ENCODE measurements at regions not wholly inside any gene's neighbourhood (a gene's known extent, or its start where the extent isn't known, plus 50 kb on each side); places are given as distances from the start of the nearest gene placed in this dataset.
"Not testable (repeated sequence)": the region's sequence is repeated elsewhere in the genome, so short reads cannot be mapped to it uniquely, and the experiment has no call there.

DNA sequence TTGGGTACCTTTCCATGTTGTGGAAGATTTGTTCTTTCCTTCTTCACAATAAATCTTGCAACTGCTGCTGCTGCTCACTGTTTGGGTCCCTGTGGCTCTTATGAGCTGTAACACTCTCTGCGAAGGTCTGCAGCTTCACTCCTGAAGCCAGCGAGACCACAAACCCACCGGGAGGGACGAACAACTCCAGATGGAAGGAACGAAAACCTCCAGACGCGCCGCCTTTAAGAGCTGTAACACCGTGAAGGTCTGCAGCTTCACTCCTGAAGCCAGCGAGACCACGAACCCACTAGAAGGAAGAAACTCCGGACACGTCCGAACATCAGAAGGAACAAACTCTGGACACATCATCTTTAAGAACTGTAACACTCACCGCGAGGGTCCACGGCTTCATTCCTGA is 1002.8 kb downstream of the GATA3 start:
- BruUV-seq (replicated peaks); H3K14ac ChIP-seq (replicated peaks; ENCODE audit: low read depth, low read length); H3K18ac ChIP-seq (ENCODE audit: low read depth, low read length); H4K5ac ChIP-seq (ENCODE audit: low read depth, low read length); H2BK15ac ChIP-seq (ENCODE audit: low read depth, low read length); H2AK5ac ChIP-seq (ENCODE audit: low read depth, low read length); H2BK5ac ChIP-seq (ENCODE audit: low read depth, low read length, poor library complexity, severe bottlenecking); H3K9me3 ChIP-seq (ENCODE audit: control insufficient read depth, insufficient read depth, low read length); H3K23ac ChIP-seq (ENCODE audit: low read depth, low read length); H4K8ac ChIP-seq (ENCODE audit: low read depth in 2 of 2, low read length in 2 of 2); H3K9me1 ChIP-seq (ENCODE audit: insufficient read depth, low read length); H3K9ac ChIP-seq (ENCODE audit: low read depth, low read length); H3K79me1 ChIP-seq (ENCODE audit: low read depth in 1 of 2, low read length in 2 of 2); POLR2A ChIA-PET (ENCODE audit: unreplicated experiment); H4K20me1 ChIP-seq (ENCODE audit: insufficient read depth, low read length); dilution Hi-C loops (cut with HindIII; ENCODE audit: low sequenced_read_pairs, unreplicated experiment); H3K27ac ChIP-seq (ENCODE audit: insufficient read depth, low read length); H3K4ac ChIP-seq (ENCODE audit: low read depth, low read length); H2AFZ ChIP-seq (replicated peaks; ENCODE audit: low read length, poor library complexity); H2BK20ac ChIP-seq (ENCODE audit: low read depth, low read length); H3K56ac ChIP-seq (ENCODE audit: extremely low read depth, insufficient read depth, low read length); intact Hi-C loops (cut with micrococcal nuclease); H3K36me3 ChIP-seq (ENCODE audit: control insufficient read depth, insufficient read depth, low read length); H3K4me3 ChIP-seq (ENCODE audit: insufficient read depth, low read depth, low read length); DNase-seq; H3K4me2 ChIP-seq (ENCODE audit: low read depth, low read length); H2BK120ac ChIP-seq (ENCODE audit: low read depth, low read length); CTCF ChIA-PET; in situ Hi-C loops (cut with MboI; ENCODE audit: low sequenced_read_pairs); H3K27me3 ChIP-seq (ENCODE audit: control insufficient read depth, insufficient read depth, low read length); H3K4me1 ChIP-seq (ENCODE audit: control insufficient read depth, insufficient read depth, low read length); ATAC-seq (ENCODE audit: low read depth); H4K91ac ChIP-seq (ENCODE audit: insufficient read depth, low read depth, low read length); H2AK9ac ChIP-seq (replicated peaks; ENCODE audit: low read depth, low read length, poor library complexity): not testable (repeated sequence)
- WGBS, 2 experiments (ENCODE audit: extremely low coverage in 2 of 2, insufficient read length in 1 of 2) = 89% methylated on average over 7 of the region's 17 CpGs; no CpG with 5 or more reads in 1 of the 2 experiments

Data from IMR-90 (cell line).